ENCODE measurements at regions not wholly inside any gene's neighbourhood (a gene's known extent, or its start where the extent isn't known, plus 50 kb on each side); places are given as distances from the start of the nearest gene placed in this dataset.

- H3K4me1 ChIP-seq (replicated peaks) = peaks cover under 1% of the 10 kb centered on the region; the same call in 1 of the 2 replicates
- H3K4me3 ChIP-seq = no peak overlapping the region
- H3K9me3 ChIP-seq (replicated peaks) = no peaks in the 10 kb centered on the region
- no peaks in the 10 kb centered on the region for H3K36me3 ChIP-seq
- no peak overlapping the region for H3K27ac ChIP-seq
- DNase-seq (ENCODE audit: low read depth in 1 of 2, low spot score in 2 of 2) = no peak
- no peaks in the 10 kb centered on the region for H3K27me3 ChIP-seq (replicated peaks)
Measured at GRCh38 chr12:105819549-105819948, 319.2 kb downstream of the NUAK1 start.

GRCh38 chr12:105820429-105821125 lies 318.2 kb downstream of the NUAK1 start:
- Histone ChIP-seq H3K36me3 (no peaks in the 10 kb centered on the region), H3K9me3 (replicated peaks) (no peaks in the 10 kb centered on the region), H3K27ac (no peak overlapping the region), H3K27me3 (replicated peaks) (no peaks in the 10 kb centered on the region), H3K4me3 (no peak overlapping the region), H3K4me1 (replicated peaks) (peaks cover 8% of the 10 kb centered on the region)
- DNase-seq (ENCODE audit: low read depth in 1 of 2, low spot score in 2 of 2) = peak in 1 of 2 experiments; percentile 4

- no peaks in the 10 kb centered on the region for H3K36me3 ChIP-seq
- H3K4me3 ChIP-seq = no peak overlapping the region
- no peaks in the 10 kb centered on the region for H3K9me3 ChIP-seq (replicated peaks)
- H3K27ac ChIP-seq = no peak overlapping the region
- no peaks in the 10 kb centered on the region for H3K27me3 ChIP-seq (replicated peaks)
- H3K4me1 ChIP-seq (replicated peaks) = peaks cover 8% of the 10 kb centered on the region
- DNase-seq (ENCODE audit: low read depth in 1 of 2, low spot score in 2 of 2) = no peak
Measured at GRCh38 chr12:105822131-105823105, 316.3 kb downstream of the NUAK1 start.

- Histone ChIP-seq H3K9me3 (replicated peaks) (no peaks in the 10 kb centered on the region), H3K27me3 (replicated peaks) (no peaks in the 10 kb centered on the region), H3K4me3 (no peak overlapping the region), H3K36me3 (no peaks in the 10 kb centered on the region), H3K27ac (no peak overlapping the region), H3K4me1 (replicated peaks) (peaks cover 8% of the 10 kb centered on the region)
- no peak for DNase-seq (ENCODE audit: low read depth in 1 of 2, low spot score in 2 of 2)
Measured at GRCh38 chr12:105823810-105824209, 314.9 kb downstream of the NUAK1 start.

- H3K4me1 ChIP-seq (replicated peaks) = peaks cover 8% of the 10 kb centered on the region
- no peak overlapping the region for H3K4me3 ChIP-seq
- no peaks in the 10 kb centered on the region for H3K27me3 ChIP-seq (replicated peaks)
- H3K36me3 ChIP-seq = no peaks in the 10 kb centered on the region
- H3K9me3 ChIP-seq (replicated peaks) = no peaks in the 10 kb centered on the region
- peak in 1 of 2 experiments; percentile 50 for DNase-seq (ENCODE audit: low read depth in 1 of 2, low spot score in 2 of 2)
- peak overlapping the region; percentile 27; the same call in 1 of the 2 replicates for H3K27ac ChIP-seq
Measured at GRCh38 chr12:105825141-105825540, 313.6 kb downstream of the NUAK1 start.

GRCh38 chr12:105831372-105831771 lies 307.4 kb downstream of the NUAK1 start:
- no peaks in the 10 kb centered on the region for H3K36me3 ChIP-seq
- H3K27me3 ChIP-seq (replicated peaks) = no peaks in the 10 kb centered on the region
- H3K4me1 ChIP-seq (replicated peaks) = no peaks in the 10 kb centered on the region
- no peak overlapping the region for H3K4me3 ChIP-seq
- DNase-seq (ENCODE audit: low read depth in 1 of 2, low spot score in 2 of 2) = no peak
- H3K9me3 ChIP-seq (replicated peaks) = no peaks in the 10 kb centered on the region
- H3K27ac ChIP-seq = no peak overlapping the region

GRCh38 chr12:105832021-105832420 lies 306.7 kb downstream of the NUAK1 start:
- Histone ChIP-seq H3K27ac (no peak overlapping the region), H3K4me1 (replicated peaks) (no peaks in the 10 kb centered on the region), H3K27me3 (replicated peaks) (no peaks in the 10 kb centered on the region), H3K36me3 (no peaks in the 10 kb centered on the region), H3K4me3 (no peak overlapping the region), H3K9me3 (replicated peaks) (no peaks in the 10 kb centered on the region)
- no peak for DNase-seq (ENCODE audit: low read depth in 1 of 2, low spot score in 2 of 2)

- H3K36me3 ChIP-seq = no peaks in the 10 kb centered on the region
- H3K4me3 ChIP-seq = no peak overlapping the region
- no peak for DNase-seq (ENCODE audit: low read depth in 1 of 2, low spot score in 2 of 2)
- no peak overlapping the region for H3K27ac ChIP-seq
- H3K4me1 ChIP-seq (replicated peaks) = no peaks in the 10 kb centered on the region
- H3K27me3 ChIP-seq (replicated peaks) = no peaks in the 10 kb centered on the region
- no peaks in the 10 kb centered on the region for H3K9me3 ChIP-seq (replicated peaks)
Measured at GRCh38 chr12:105832806-105833205, 305.9 kb downstream of the NUAK1 start.

GRCh38 chr12:105834496-105834895 lies 304.3 kb downstream of the NUAK1 start:
- no peak overlapping the region for H3K4me3 ChIP-seq
- no peak for DNase-seq (ENCODE audit: low read depth in 1 of 2, low spot score in 2 of 2)
- no peaks in the 10 kb centered on the region for H3K9me3 ChIP-seq (replicated peaks)
- H3K4me1 ChIP-seq (replicated peaks) = no peaks in the 10 kb centered on the region
- H3K27ac ChIP-seq = no peak overlapping the region
- H3K27me3 ChIP-seq (replicated peaks) = no peaks in the 10 kb centered on the region
- H3K36me3 ChIP-seq = no peaks in the 10 kb centered on the region

- no peak overlapping the region for H3K4me3 ChIP-seq
- DNase-seq (ENCODE audit: low read depth in 1 of 2, low spot score in 2 of 2) = no peak
- H3K27ac ChIP-seq = no peak overlapping the region
- H3K27me3 ChIP-seq (replicated peaks) = no peaks in the 10 kb centered on the region
- H3K9me3 ChIP-seq (replicated peaks) = no peaks in the 10 kb centered on the region
- no peaks in the 10 kb centered on the region for H3K36me3 ChIP-seq
- no peaks in the 10 kb centered on the region for H3K4me1 ChIP-seq (replicated peaks)
Measured at GRCh38 chr12:105835580-105836241, 303.0 kb downstream of the NUAK1 start.

- no peak overlapping the region for H3K4me3 ChIP-seq
- H3K36me3 ChIP-seq = no peaks in the 10 kb centered on the region
- DNase-seq (ENCODE audit: low read depth in 1 of 2, low spot score in 2 of 2) = no peak
- H3K4me1 ChIP-seq (replicated peaks) = no peaks in the 10 kb centered on the region
- H3K27ac ChIP-seq = no peak overlapping the region
- no peaks in the 10 kb centered on the region for H3K9me3 ChIP-seq (replicated peaks)
- H3K27me3 ChIP-seq (replicated peaks) = no peaks in the 10 kb centered on the region
Measured at GRCh38 chr12:105836242-105836622, 302.5 kb downstream of the NUAK1 start.

- H3K4me3 ChIP-seq = no peak overlapping the region
Measured at GRCh38 chr12:105839629-105840127, 299.1 kb downstream of the NUAK1 start.

GRCh38 chr12:105840384-105840783 lies 298.4 kb downstream of the NUAK1 start:
- Histone ChIP-seq H3K27me3 (replicated peaks) (no peaks in the 10 kb centered on the region), H3K4me1 (replicated peaks) (no peaks in the 10 kb centered on the region), H3K9me3 (replicated peaks) (no peaks in the 10 kb centered on the region), H3K27ac (no peak overlapping the region), H3K4me3 (no peak overlapping the region), H3K36me3 (no peaks in the 10 kb centered on the region)
- DNase-seq (ENCODE audit: low read depth in 1 of 2, low spot score in 2 of 2) = no peak

More at GRCh38 chr12:105839629-105840127, 299.1 kb downstream of the NUAK1 start:
- Histone ChIP-seq H3K36me3 (no peaks in the 10 kb centered on the region), H3K27me3 (replicated peaks) (no peaks in the 10 kb centered on the region), H3K4me1 (replicated peaks) (no peaks in the 10 kb centered on the region), H3K27ac (no peak overlapping the region), H3K9me3 (replicated peaks) (no peaks in the 10 kb centered on the region)
- DNase-seq (ENCODE audit: low read depth in 1 of 2, low spot score in 2 of 2) = no peak

Data from SJSA1 (cell line).